RWPE2 (cell line): ENCODE measurements at regions not wholly inside any gene's neighbourhood (a gene's known extent, or its start where the extent isn't known, plus 50 kb on each side); places are given as distances from the start of the nearest gene placed in this dataset.
A peak's percentile ranks its signal among the peaks of the same experiment; 100 is the strongest.

Experiments used
- ATAC-seq: fragments of 200-7000 bp; cut with Tn5 transposase; 3 replicates; pipeline ENCODE4 v1.9.1; 2021; ENCODE audit warnings: low read depth
- DNase-seq: peaks from one replicate; pipeline ENCODE4 v3.0.0-alpha.2; 2020; ENCODE audit warnings: low spot score
- H3K27ac ChIP-seq: fragments of 450-650 bp; 2 replicates; pipeline ENCODE4 v1.5.1; 2017; ENCODE audit warnings: mild to moderate bottlenecking; ENCODE audit not compliant: poor library complexity, severe bottlenecking
- H3K27me3 ChIP-seq: fragments of 250-450 bp; sonication (Bioruptor Pico); 2 replicates; pipeline ENCODE4 v1.5.1; 2021; ENCODE audit warnings: mild to moderate bottlenecking, moderate library complexity; ENCODE audit not compliant: insufficient read depth, poor library complexity, severe bottlenecking
- H3K36me3 ChIP-seq: fragments of 250-450 bp; sonication (Bioruptor Pico); 2 replicates; pipeline ENCODE4 v1.5.1; 2020; ENCODE audit warnings: low read depth, mild to moderate bottlenecking, moderate library complexity
- H3K4me1 ChIP-seq: fragments of 250-450 bp; sonication (Bioruptor Pico); 2 replicates; pipeline ENCODE4 v1.5.1; 2021; ENCODE audit warnings: mild to moderate bottlenecking, moderate library complexity; ENCODE audit not compliant: insufficient read depth, poor library complexity, severe bottlenecking
- H3K4me3 ChIP-seq: fragments of 250-450 bp; sonication (Bioruptor Pico); 2 replicates; pipeline ENCODE4 v1.5.1; 2021; ENCODE audit warnings: mild to moderate bottlenecking, moderate library complexity; ENCODE audit not compliant: severe bottlenecking
- H3K9me3 ChIP-seq: fragments of 250-450 bp; sonication (Bioruptor Pico); 2 replicates; pipeline ENCODE4 v1.5.1; 2021; ENCODE audit warnings: mild to moderate bottlenecking, moderate library complexity; ENCODE audit not compliant: severe bottlenecking
- TF ChIP-seq, protein P1 (sequence below): fragments of 450-650 bp; IDR thresholded peaks from one replicate; pipeline ENCODE4 v1.5.1; 2017; ENCODE audit warnings: mild to moderate bottlenecking, moderate library complexity; ENCODE audit not compliant: poor library complexity, severe bottlenecking

- TF ChIP-seq, protein P1, sequence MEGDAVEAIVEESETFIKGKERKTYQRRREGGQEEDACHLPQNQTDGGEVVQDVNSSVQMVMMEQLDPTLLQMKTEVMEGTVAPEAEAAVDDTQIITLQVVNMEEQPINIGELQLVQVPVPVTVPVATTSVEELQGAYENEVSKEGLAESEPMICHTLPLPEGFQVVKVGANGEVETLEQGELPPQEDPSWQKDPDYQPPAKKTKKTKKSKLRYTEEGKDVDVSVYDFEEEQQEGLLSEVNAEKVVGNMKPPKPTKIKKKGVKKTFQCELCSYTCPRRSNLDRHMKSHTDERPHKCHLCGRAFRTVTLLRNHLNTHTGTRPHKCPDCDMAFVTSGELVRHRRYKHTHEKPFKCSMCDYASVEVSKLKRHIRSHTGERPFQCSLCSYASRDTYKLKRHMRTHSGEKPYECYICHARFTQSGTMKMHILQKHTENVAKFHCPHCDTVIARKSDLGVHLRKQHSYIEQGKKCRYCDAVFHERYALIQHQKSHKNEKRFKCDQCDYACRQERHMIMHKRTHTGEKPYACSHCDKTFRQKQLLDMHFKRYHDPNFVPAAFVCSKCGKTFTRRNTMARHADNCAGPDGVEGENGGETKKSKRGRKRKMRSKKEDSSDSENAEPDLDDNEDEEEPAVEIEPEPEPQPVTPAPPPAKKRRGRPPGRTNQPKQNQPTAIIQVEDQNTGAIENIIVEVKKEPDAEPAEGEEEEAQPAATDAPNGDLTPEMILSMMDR = no peak
- no peak for ATAC-seq
- Histone ChIP-seq H3K4me3 (no peak overlapping the region), H3K36me3 (no peaks in the 10 kb centered on the region), H3K4me1 (peaks cover 17% of the 10 kb centered on the region), H3K27ac (peak overlapping the region; percentile 42), H3K9me3 (no peaks in the 10 kb centered on the region), H3K27me3 (no peaks in the 10 kb centered on the region)
- no peak for DNase-seq
These were observed 305.8 kb upstream of the THBS1 start for GRCh38 chr15:39275066-39275465.

DNA sequence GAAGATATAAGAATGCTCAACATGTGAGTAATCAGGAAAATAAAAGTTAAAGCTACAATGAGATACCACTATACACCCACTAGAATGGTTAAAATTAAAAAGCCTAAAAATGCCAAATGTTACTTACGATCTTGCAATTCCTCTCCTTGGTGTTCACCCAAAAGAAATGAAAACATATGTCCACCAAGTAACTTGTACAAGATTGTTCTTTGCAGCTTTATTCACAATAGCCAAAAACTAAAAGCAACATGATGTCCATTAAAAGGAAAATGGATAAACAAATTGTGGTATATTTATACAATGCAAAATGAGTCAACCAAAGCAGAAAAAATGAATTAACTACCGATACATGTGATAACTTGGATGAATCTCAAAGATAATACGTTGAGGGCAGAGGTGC lies 301.6 kb upstream of the THBS1 start:
- H3K9me3 ChIP-seq = peaks cover 3% of the 10 kb centered on the region
- ATAC-seq (no peak), DNase-seq (no peak)
- no peaks in the 10 kb centered on the region for H3K27me3 ChIP-seq
- TF ChIP-seq, protein P1 = no peak
- H3K36me3 ChIP-seq = no peaks in the 10 kb centered on the region
- H3K4me1 ChIP-seq = peaks cover 9% of the 10 kb centered on the region
- no peak overlapping the region for H3K27ac ChIP-seq
- no peak overlapping the region for H3K4me3 ChIP-seq

DNA sequence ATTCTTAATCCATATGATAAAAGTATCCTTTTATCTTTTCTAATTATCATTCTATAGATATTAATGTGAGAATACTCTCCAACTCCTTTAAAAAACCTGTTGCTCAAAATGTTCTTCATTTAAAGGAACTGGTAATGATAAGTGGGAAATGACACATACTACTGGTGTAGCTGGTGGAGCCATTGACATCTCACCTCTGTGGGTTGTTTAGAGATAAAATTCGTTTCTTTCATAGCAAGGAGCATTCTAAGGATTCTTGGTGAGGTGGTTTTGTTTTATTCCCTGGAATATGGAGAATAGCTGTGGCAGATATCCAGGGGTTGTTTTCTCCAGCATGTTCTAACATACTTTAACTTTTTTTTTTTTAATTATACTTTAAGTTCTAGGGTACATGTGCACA lies 299.8 kb upstream of the THBS1 start:
- Histone ChIP-seq H3K27ac (no peak overlapping the region), H3K9me3 (peaks cover 3% of the 10 kb centered on the region), H3K27me3 (no peaks in the 10 kb centered on the region), H3K36me3 (no peaks in the 10 kb centered on the region), H3K4me3 (no peak overlapping the region), H3K4me1 (peaks cover 9% of the 10 kb centered on the region)
- DNase-seq (no peak), ATAC-seq (no peak)
- TF ChIP-seq, protein P1 = no peak

DNA sequence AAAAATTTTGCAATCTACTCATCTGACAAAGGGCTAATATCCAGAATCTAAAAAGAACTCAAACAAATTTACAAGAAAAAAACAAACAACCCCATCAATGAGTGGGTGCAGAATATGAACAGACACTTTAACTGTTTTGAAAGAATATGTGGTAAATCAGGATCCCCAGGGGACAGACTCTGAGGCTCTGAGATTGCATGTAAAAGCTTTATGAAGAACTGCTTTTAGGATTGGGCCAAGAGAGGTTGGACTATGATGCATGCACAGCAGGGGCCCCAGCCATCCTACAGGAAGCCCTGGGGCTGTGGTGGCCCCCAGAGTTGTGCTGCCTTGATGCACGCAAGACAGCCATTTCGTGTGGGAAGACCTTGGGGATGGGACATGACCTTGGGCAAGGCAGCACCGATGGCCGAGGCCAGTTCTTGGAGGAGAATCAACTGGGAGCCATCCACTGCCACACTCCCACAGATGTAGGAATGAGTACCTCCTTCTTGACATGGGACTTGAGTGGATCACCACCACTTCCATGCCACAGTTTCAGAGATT lies 298.1 kb upstream of the THBS1 start:
- no peak overlapping the region for H3K4me3 ChIP-seq
- TF ChIP-seq, protein P1 = no peak
- no peak for ATAC-seq
- peak overlapping the region; percentile 6 for H3K27ac ChIP-seq
- H3K4me1 ChIP-seq = peaks cover 24% of the 10 kb centered on the region
- peaks cover 3% of the 10 kb centered on the region for H3K9me3 ChIP-seq
- no peaks in the 10 kb centered on the region for H3K27me3 ChIP-seq
- peak; percentile 66 for DNase-seq
- H3K36me3 ChIP-seq = no peaks in the 10 kb centered on the region

DNA sequence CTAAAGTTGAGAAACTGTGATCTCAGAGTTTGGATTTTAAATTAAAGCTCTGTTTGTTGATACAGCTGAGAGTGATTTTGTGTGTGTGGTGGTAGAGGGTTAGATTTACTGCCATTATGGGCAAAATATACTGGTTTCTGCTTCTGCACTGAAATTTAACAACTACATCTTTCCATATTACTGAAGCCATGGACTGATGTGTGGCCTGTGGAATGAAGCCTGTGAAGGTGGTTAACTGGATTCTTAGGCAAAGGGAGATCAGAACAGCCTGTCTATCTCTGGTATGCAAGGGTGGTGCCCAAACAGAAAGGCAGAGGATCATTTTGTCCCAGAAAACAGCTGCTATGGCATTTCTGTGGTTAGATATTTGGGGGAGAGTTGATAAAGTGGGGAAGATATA lies 297.3 kb upstream of the THBS1 start:
- Histone ChIP-seq H3K36me3 (no peaks in the 10 kb centered on the region), H3K27me3 (no peaks in the 10 kb centered on the region), H3K27ac (peak overlapping the region; percentile 6), H3K9me3 (peaks cover 3% of the 10 kb centered on the region), H3K4me1 (peaks cover 31% of the 10 kb centered on the region), H3K4me3 (no peak overlapping the region)
- ATAC-seq = no peak
- TF ChIP-seq, protein P1 = no peak
- DNase-seq = no peak
